ENCODE measurements at regions not wholly inside any gene's neighbourhood (a gene's known extent, or its start where the extent isn't known, plus 50 kb on each side); places are given as distances from the start of the nearest gene placed in this dataset.

DNA sequence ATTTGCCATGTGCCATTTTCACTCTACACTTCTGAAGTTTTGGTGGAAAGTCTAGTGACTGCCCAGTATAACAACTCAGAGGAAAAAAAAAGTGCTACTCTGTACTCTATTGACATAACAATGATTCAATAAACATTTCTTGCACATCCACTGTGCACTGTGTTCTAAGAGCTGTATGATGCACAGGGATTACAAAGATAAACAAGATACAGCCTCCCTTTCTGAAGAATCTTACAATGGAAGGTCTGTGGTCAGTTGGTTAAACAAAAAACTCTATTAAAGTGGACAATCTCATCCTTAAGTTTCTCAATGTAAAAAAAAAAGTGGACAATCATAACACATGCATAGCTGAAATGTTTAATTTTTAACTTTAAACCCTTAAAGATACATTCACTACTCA is 105.7 kb upstream of the RASSF8 start:
- Histone ChIP-seq H3K4me1 (no peaks in the 10 kb centered on the region), H3K9me3 (no peaks in the 10 kb centered on the region; the same call in 1 of the 2 replicates), H3K36me3 (no peaks in the 10 kb centered on the region), H3K27me3 (no peaks in the 10 kb centered on the region), H3K4me3 (ENCODE audit: low read depth, low read length) (no peak overlapping the region)
- TF ChIP-seq, protein P1, sequence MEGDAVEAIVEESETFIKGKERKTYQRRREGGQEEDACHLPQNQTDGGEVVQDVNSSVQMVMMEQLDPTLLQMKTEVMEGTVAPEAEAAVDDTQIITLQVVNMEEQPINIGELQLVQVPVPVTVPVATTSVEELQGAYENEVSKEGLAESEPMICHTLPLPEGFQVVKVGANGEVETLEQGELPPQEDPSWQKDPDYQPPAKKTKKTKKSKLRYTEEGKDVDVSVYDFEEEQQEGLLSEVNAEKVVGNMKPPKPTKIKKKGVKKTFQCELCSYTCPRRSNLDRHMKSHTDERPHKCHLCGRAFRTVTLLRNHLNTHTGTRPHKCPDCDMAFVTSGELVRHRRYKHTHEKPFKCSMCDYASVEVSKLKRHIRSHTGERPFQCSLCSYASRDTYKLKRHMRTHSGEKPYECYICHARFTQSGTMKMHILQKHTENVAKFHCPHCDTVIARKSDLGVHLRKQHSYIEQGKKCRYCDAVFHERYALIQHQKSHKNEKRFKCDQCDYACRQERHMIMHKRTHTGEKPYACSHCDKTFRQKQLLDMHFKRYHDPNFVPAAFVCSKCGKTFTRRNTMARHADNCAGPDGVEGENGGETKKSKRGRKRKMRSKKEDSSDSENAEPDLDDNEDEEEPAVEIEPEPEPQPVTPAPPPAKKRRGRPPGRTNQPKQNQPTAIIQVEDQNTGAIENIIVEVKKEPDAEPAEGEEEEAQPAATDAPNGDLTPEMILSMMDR (IDR thresholded peaks at IDR 0.05; ENCODE audit: low read depth, low read length), result no peak
- no peak for DNase-seq

DNA sequence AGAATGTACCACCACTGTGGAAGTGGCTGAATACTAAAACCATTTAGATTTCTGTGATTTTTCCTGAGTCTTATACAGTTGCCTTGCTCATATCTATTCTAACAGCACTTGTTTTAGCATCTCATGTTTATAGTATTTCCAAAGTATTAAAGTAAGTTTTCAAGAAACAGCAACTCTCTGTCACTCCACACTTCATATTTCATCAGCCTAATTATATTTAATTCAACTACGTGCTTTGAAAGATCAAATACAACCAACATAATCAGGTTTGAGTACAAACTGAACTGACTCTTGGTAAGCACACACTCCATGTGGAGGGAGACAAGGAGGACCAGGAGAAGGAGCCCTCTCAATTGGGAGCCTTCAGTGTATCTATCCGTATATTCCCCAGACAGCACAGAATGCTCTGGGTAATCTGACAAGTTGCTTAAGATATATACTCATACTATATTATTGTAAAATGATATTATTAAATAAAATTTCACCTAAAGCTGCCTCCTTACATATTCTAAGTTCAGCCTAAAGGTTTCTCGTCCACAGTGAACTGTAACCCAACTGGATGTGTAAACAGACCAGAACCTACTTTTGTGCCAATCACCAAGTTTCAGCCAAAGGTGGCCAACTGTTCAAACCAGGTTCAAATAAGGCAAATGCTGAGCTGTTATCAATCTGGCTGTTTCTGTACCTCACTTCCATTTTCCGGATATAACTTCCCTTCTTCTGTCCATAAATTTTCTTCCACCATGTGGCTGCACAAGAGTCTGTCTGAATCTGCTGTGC is 105.0 kb upstream of the RASSF8 start:
- H3K27me3 ChIP-seq, result no peaks in the 10 kb centered on the region
- H3K4me3 ChIP-seq (ENCODE audit: low read depth, low read length), result no peak overlapping the region
- no peaks in the 10 kb centered on the region; the same call in 1 of the 2 replicates for H3K9me3 ChIP-seq
- H3K4me1 ChIP-seq, result no peaks in the 10 kb centered on the region
- H3K36me3 ChIP-seq, result no peaks in the 10 kb centered on the region
- DNase-seq, result no peak
- TF ChIP-seq, protein P1 (IDR thresholded peaks at IDR 0.05; ENCODE audit: low read depth, low read length), result no peak

DNA sequence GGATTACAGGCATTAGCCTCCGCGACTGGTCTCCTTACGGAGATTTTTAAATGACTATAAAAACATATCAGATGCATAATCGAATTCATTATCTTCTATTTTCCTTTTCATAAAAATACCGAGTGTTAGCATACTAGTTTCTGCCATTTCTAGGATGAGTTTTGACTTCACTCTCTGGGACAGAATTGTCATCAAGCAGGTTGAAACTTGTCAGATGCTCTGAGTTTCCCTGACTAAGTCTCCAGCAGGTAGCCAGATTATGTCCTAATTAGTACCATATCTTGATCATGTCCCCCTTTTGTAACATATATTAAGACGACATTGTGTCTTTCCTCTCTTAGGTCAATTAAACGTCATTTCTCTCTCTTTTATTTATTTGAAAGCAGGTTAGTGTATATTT is 103.5 kb upstream of the RASSF8 start:
- Histone ChIP-seq H3K4me3 (ENCODE audit: low read depth, low read length) (no peak overlapping the region), H3K27me3 (no peaks in the 10 kb centered on the region), H3K9me3 (no peaks in the 10 kb centered on the region; the same call in 1 of the 2 replicates), H3K4me1 (no peaks in the 10 kb centered on the region), H3K36me3 (no peaks in the 10 kb centered on the region)
- TF ChIP-seq, protein P1 (IDR thresholded peaks at IDR 0.05; ENCODE audit: low read depth, low read length), result no peak
- DNase-seq, result no peak

DNA sequence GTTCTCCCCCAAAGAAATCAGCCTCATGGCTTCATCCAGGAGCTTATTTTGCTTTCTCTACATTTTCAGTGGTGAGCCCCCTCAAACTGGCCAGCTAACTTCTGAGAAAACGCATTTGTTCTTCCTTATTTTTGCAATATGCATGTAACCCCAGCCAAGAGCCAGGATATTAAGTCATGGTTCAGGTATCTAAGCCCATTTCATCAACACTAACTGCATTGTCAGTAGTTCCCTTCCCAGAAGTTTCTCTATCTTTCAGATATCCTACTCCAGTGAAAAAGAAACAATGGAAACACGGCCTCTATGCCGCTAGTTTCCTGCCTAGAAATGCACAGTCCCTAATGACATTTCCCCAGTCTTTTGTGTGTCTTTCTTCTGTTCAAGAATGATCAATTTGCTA is 102.8 kb upstream of the RASSF8 start:
- TF ChIP-seq, protein P1 (IDR thresholded peaks at IDR 0.05; ENCODE audit: low read depth, low read length), result no peak
- no peak overlapping the region for H3K4me3 ChIP-seq (ENCODE audit: low read depth, low read length)
- no peaks in the 10 kb centered on the region for H3K4me1 ChIP-seq
- H3K36me3 ChIP-seq, result no peaks in the 10 kb centered on the region
- no peaks in the 10 kb centered on the region; the same call in 1 of the 2 replicates for H3K9me3 ChIP-seq
- no peak for DNase-seq
- no peaks in the 10 kb centered on the region for H3K27me3 ChIP-seq

DNA sequence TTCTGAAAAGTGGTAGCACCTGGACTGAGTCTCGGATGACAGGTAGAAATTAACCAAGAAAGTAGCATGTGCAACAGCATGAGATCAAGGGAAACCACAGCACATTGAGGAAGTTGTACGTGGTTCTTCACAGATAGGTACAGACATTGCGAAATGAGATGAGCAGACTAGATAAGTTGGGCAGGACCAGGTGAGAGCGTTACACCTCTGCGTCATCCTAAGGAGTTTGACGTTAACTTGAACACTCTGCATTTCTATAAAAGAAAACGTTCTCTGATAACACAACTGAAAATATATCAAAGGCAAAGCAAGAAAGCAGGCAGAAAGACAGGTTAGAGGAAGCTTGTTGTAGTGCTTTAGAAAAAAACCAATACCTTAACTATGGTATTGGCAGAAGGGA is 98.5 kb upstream of the RASSF8 start:
- Histone ChIP-seq H3K27me3 (no peaks in the 10 kb centered on the region), H3K36me3 (no peaks in the 10 kb centered on the region)

DNA sequence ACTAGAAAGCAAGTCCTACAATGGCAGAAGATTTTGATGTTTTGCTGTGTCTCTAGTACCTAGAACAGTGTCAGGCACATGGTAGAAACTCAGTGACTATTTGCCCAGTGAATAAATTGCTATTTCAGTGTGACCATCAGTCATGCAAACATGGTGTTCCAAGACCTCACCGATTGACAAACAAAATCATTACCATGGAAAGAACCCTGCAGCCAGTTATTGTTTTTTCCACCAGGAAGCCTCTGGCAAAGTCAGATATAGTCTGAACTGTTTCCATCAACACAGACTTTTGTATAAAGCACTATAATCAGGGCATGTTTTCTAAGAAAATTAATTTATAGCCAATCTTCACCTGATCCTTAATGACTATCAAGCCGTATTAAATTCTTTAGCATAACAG is 97.3 kb upstream of the RASSF8 start:
- no peak overlapping the region for H3K4me3 ChIP-seq (ENCODE audit: low read depth, low read length)
- H3K9me3 ChIP-seq, result no peaks in the 10 kb centered on the region
- peaks cover 3% of the 10 kb centered on the region; the same call in 1 of the 2 replicates for H3K4me1 ChIP-seq
- H3K36me3 ChIP-seq, result no peaks in the 10 kb centered on the region
- DNase-seq, result no peak
- TF ChIP-seq, protein P1 (IDR thresholded peaks at IDR 0.05; ENCODE audit: low read depth, low read length), result no peak
- H3K27me3 ChIP-seq, result no peaks in the 10 kb centered on the region

More for the DNA sequence above, 98.5 kb upstream of the RASSF8 start:
- peaks cover 3% of the 10 kb centered on the region; the same call in 1 of the 2 replicates for H3K4me1 ChIP-seq
- TF ChIP-seq, protein P1 (IDR thresholded peaks at IDR 0.05; ENCODE audit: low read depth, low read length), result no peak
- no peaks in the 10 kb centered on the region for H3K9me3 ChIP-seq
- no peak for DNase-seq
- H3K4me3 ChIP-seq (ENCODE audit: low read depth, low read length), result no peak overlapping the region
